Stimulated activated naive CD4-positive, alpha-beta T cell treated with Interleukin-2 at 50 U/mL for 16 hours (primary cell): ENCODE measurements at regions not wholly inside any gene's neighbourhood (a gene's known extent, or its start where the extent isn't known, plus 50 kb on each side); places are given as distances from the start of the nearest gene placed in this dataset.
A peak's percentile ranks its signal among the peaks of the same experiment; 100 is the strongest.

ENCODE experiments used
- DNase-seq: peaks from one replicate; lab custom pipeline; 2025; lab: John Stamatoyannopoulos, UW

- DNase-seq, result no peak
These were observed 202.5 kb upstream of the DDHD1 start for GRCh38 chr14:53355581-53356112.

GRCh38 chr14:53354336-53354735 is 201.2 kb upstream of the DDHD1 start:
- DNase-seq, result no peak

- no peak for DNase-seq
These were observed 197.7 kb upstream of the DDHD1 start for GRCh38 chr14:53350866-53351265.

GRCh38 chr14:53350429-53350828 is 197.3 kb upstream of the DDHD1 start:
- DNase-seq, result no peak

GRCh38 chr14:53346988-53347387 is 193.9 kb upstream of the DDHD1 start:
- DNase-seq, result no peak

- DNase-seq, result no peak
These were observed 188.2 kb upstream of the DDHD1 start for GRCh38 chr14:53341324-53341723.

- DNase-seq, result no peak
These were observed 185.1 kb upstream of the DDHD1 start for GRCh38 chr14:53338192-53338591.

- no peak for DNase-seq
These were observed 183.6 kb upstream of the DDHD1 start for GRCh38 chr14:53336729-53337128.

- DNase-seq, result no peak
These were observed 180.7 kb upstream of the DDHD1 start for GRCh38 chr14:53333809-53334208.

GRCh38 chr14:53331921-53332320 is 178.8 kb upstream of the DDHD1 start:
- no peak for DNase-seq

GRCh38 chr14:53331247-53331646 is 178.1 kb upstream of the DDHD1 start:
- no peak for DNase-seq

GRCh38 chr14:53330441-53330840 is 177.3 kb upstream of the DDHD1 start:
- DNase-seq, result no peak

GRCh38 chr14:53328841-53329240 is 175.7 kb upstream of the DDHD1 start:
- DNase-seq, result no peak

- DNase-seq, result no peak
These were observed 174.6 kb upstream of the DDHD1 start for GRCh38 chr14:53327716-53328115.

GRCh38 chr14:53325176-53325806 is 172.2 kb upstream of the DDHD1 start:
- DNase-seq, result no peak

GRCh38 chr14:53316504-53316903 is 163.4 kb upstream of the DDHD1 start:
- DNase-seq, result no peak

GRCh38 chr14:53310412-53310811 is 157.3 kb upstream of the DDHD1 start:
- DNase-seq, result no peak

- DNase-seq, result no peak
These were observed 153.8 kb upstream of the DDHD1 start for GRCh38 chr14:53306911-53307310.

- DNase-seq, result peak; percentile 25
These were observed 153.2 kb upstream of the DDHD1 start for GRCh38 chr14:53306267-53306721.

GRCh38 chr14:53304726-53305381 is 151.7 kb upstream of the DDHD1 start:
- DNase-seq, result no peak

- DNase-seq, result no peak
These were observed 143.0 kb upstream of the DDHD1 start for GRCh38 chr14:53295985-53296582.

GRCh38 chr14:53295372-53295771 is 142.2 kb upstream of the DDHD1 start:
- no peak for DNase-seq

GRCh38 chr14:53286301-53286700 is 133.2 kb upstream of the DDHD1 start:
- no peak for DNase-seq
